Gastrocnemius medialis (tissue), 4 donors: ENCODE measurements at regions not wholly inside any gene's neighbourhood (a gene's known extent, or its start where the extent isn't known, plus 50 kb on each side); places are given as distances from the start of the nearest gene placed in this dataset.

Experiments used
- ATAC-seq, 2 donors: fragments of 150-250 bp; one replicate each; pipeline ENCODE4 v1.9.1; 2016
- DNase-seq, 2 donors: peaks; one replicate each; pipeline ENCODE4 v3.0.0-alpha.2; 2019
- H3K27ac ChIP-seq, 4 donors: fragments of 200-600 bp; sonication (generic); 1 replicate in 1 of 4; 2 replicates in 3 of 4; pipeline ENCODE4 v1.5.1; 2016 to 2018; ENCODE audit warnings: mild to moderate bottlenecking in 2 of 4, moderate library complexity in 1 of 4
- H3K27me3 ChIP-seq, 3 donors: fragments of 200-600 bp; sonication (generic) in 2 of 3; 1 replicate in 1 of 3; 2 replicates in 2 of 3; pipeline versions ENCODE4 v1.5.1 to v1.6.0; 2016 to 2019; ENCODE audit warnings: mild to moderate bottlenecking in 1 of 3, moderate library complexity in 1 of 3
- H3K36me3 ChIP-seq, 2 donors: fragments of 200-600 bp; sonication (generic) in 1 of 2; one replicate each; pipeline ENCODE4 v1.5.1; 2017 to 2018
- H3K4me1 ChIP-seq, 2 donors: fragments of 200-600 bp; sonication (generic) in 1 of 2; one replicate each; pipeline ENCODE4 v1.5.1; 2016 to 2017; ENCODE audit warnings: mild to moderate bottlenecking in 2 of 2
- H3K4me3 ChIP-seq, 4 donors: fragments of 200-600 bp; sonication (generic) in 3 of 4; 1 replicate in 1 of 4; 2 replicates in 3 of 4; pipeline ENCODE4 v1.5.1; 2016 to 2019; ENCODE audit warnings: mild to moderate bottlenecking in 2 of 4
- H3K9me3 ChIP-seq, 3 donors: fragments of 200-600 bp; sonication (generic) in 2 of 3; 1 replicate in 1 of 3; 2 replicates in 2 of 3; pipeline ENCODE4 v1.5.1; 2016 to 2019
- POLR2A ChIP-seq, 2 donors: fragments of 450-650 bp; IDR thresholded peaks; one replicate each; pipeline ENCODE4 v1.6.1; 2017; ENCODE audit warnings: antibody characterized with exemption in 2 of 2, mild to moderate bottlenecking in 2 of 2, moderate library complexity in 2 of 2
- in situ Hi-C, 4 donors: fragments of 200-750 bp; cut with MboI; loops; one replicate each; pipeline versions ENCODE4 v1.15.0 to v1.8.0; 2017; ENCODE audit warnings: low sequenced_read_pairs in 4 of 4
- intact Hi-C: fragments of 100-400 bp; cut with DNase I; formaldehyde crosslinking; loops from one replicate; pipeline ENCODE4 v1.15.1; 2023; ENCODE audit warnings: low total_unique reads
- TF ChIP-seq, protein P1 (sequence below), 5 experiments: fragments of 450-650 bp in 3 of 5; fragments of 200-600 bp in 2 of 5; sonication (generic) in 2 of 5; IDR thresholded peaks in 4 of 5; conservative IDR thresholded peaks in 1 of 5; 1 replicate in 4 of 5; 2 replicates in 1 of 5; pipeline ENCODE4 v1.5.1; 2016 to 2019; ENCODE audit warnings: antibody characterized with exemption in 5 of 5, mild to moderate bottlenecking in 3 of 5, moderate library complexity in 3 of 5

DNA sequence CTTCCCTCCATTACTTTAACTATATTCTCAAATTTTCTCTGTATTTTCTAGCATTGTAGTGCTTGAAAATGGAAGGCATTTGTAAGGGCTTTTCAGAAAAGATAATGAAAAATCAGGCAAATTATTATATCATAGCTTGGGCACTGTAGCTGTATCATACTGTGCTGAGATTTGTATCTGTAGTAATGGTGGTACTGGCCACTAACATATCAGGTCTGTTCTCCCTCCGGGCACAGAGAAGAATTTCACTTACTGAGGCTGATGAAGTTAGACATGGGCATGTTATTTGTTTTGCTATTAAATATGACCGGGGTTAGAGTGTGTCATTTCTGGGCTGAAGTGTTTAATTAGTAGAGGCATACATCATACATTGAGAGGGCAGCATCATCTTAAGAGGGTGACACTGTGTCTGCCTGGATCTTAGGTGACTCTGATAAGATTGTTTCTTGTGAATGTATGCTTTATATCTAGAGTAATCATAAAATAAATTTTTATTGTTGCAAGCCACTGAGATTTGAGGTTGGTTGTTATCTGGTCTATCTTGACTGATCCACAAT, 1395.9 kb downstream of the EPHA7 start:
- ATAC-seq (no peak), DNase-seq (no peak)
- intact Hi-C loops = no loop called here
- Histone ChIP-seq H3K4me3 (no peak overlapping the region), H3K36me3 (no peaks in the 10 kb centered on the region), H3K27me3 (no peaks in the 10 kb centered on the region), H3K4me1 (no peaks in the 10 kb centered on the region), H3K27ac (no peak overlapping the region), H3K9me3 (no peaks in the 10 kb centered on the region)
- TF ChIP-seq POLR2A (IDR thresholded peaks at IDR 0.05) = no peak
- TF ChIP-seq, protein P1, sequence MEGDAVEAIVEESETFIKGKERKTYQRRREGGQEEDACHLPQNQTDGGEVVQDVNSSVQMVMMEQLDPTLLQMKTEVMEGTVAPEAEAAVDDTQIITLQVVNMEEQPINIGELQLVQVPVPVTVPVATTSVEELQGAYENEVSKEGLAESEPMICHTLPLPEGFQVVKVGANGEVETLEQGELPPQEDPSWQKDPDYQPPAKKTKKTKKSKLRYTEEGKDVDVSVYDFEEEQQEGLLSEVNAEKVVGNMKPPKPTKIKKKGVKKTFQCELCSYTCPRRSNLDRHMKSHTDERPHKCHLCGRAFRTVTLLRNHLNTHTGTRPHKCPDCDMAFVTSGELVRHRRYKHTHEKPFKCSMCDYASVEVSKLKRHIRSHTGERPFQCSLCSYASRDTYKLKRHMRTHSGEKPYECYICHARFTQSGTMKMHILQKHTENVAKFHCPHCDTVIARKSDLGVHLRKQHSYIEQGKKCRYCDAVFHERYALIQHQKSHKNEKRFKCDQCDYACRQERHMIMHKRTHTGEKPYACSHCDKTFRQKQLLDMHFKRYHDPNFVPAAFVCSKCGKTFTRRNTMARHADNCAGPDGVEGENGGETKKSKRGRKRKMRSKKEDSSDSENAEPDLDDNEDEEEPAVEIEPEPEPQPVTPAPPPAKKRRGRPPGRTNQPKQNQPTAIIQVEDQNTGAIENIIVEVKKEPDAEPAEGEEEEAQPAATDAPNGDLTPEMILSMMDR (IDR thresholded peaks at IDR 0.05 in 4 of 5, conservative IDR thresholded peaks at IDR 0.05 in 1 of 5) = no peak
- in situ Hi-C loops = no loop called here

DNA sequence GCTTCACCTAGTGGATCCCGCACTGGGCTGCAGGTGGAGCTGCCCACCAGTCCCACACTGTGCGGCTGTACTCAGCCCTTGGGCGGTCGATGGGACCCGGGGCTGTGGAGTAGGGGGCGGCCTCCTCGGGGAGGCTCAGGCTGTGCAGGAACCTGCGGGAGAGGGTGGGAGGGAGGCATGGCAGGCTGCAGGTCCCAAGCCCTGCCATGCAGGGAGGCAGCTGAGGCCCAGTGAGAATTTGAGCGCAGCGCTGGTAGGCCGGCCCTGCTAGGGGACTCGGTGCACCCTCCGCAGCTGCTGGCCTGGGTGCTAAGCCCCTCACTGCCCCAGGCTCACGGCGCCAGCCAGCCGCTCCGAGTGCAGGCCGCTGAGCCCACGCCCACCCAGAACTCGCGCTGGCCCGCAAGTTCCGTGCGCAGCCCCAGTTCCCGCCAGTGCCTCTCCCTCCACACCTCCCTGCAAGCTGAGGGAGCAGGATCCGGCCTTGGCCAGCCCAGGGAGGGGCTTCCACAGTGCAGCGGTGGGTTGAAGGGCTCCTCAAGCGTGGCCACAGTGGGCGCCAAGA, 1407.6 kb downstream of the EPHA7 start:
- DNase-seq (no peak), ATAC-seq (no peak)
- intact Hi-C loops = no loop called here
- in situ Hi-C loops = no loop called here
- Histone ChIP-seq H3K36me3 (no peaks in the 10 kb centered on the region), H3K27me3 (no peaks in the 10 kb centered on the region), H3K4me1 (no peaks in the 10 kb centered on the region), H3K9me3 (no peaks in the 10 kb centered on the region), H3K4me3 (no peak overlapping the region), H3K27ac (no peak overlapping the region)
- TF ChIP-seq, protein P1 (IDR thresholded peaks at IDR 0.05 in 4 of 5, conservative IDR thresholded peaks at IDR 0.05 in 1 of 5) = no peak
- no peak for TF ChIP-seq POLR2A (IDR thresholded peaks at IDR 0.05)

DNA sequence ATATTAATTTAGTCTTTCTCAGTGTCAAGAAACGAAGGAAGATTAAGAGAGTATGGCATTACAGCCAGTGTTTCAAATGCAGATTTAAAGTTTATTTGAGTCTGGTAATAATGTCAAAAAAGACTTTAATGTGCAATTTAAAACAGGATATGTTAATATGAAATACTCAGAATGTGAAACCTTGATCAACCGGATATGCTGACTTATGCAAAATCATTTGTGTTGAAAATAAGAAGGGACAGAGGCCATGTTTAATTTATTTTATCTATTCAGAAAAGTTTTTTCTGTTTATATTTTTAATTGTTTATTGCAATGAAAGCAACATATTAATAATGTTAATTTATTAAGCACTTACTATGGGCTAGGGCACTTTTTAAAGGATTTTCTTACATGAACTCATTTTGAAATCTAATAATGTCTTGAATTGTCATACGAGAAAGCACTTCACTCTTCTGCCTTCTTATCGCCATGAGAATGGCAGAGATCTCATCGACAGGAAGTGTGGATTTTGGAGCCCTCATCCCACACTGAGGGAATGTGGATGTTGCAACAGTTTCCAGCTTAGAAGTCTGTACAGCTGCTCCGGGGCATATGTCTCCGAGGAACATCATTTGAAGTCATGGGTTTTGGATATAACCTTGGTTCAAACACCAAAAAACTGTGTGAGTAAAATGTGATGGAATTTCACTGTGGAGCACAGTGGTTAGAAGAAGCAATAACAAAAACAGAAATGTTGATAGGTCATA, 1410.4 kb downstream of the EPHA7 start:
- DNase-seq (no peak), ATAC-seq (no peak)
- Histone ChIP-seq H3K27me3 (no peaks in the 10 kb centered on the region), H3K27ac (no peak overlapping the region), H3K9me3 (no peaks in the 10 kb centered on the region), H3K4me3 (no peak overlapping the region), H3K4me1 (no peaks in the 10 kb centered on the region), H3K36me3 (no peaks in the 10 kb centered on the region)
- intact Hi-C loops = no loop called here
- in situ Hi-C loops = no loop called here
- no peak for TF ChIP-seq POLR2A (IDR thresholded peaks at IDR 0.05)
- TF ChIP-seq, protein P1 (IDR thresholded peaks at IDR 0.05 in 4 of 5, conservative IDR thresholded peaks at IDR 0.05 in 1 of 5) = no peak

DNA sequence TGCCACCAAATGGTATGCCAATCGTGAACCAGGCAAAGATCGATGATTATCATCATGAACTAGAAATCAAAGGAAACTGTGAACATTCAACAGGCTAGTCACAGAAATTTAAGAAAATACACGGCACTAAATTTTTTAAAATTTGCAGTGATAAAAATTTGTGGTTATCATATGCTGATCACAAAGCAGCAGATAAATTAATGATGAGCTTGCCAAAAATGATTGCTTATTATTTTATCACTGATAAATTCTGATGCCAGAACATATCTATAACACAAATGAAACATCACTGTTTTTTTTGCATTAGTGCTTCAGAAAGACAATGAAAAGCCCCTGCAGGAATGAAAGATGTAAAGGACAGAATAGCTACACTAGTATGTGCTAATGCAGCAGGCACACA, 1413.2 kb upstream of the MAP3K7 start:
- in situ Hi-C loops (no loop called here), intact Hi-C loops (no loop called here)
- no peak overlapping the region for H3K4me3 ChIP-seq
- H3K27ac ChIP-seq = no peak overlapping the region
- no peaks in the 10 kb centered on the region for H3K4me1 ChIP-seq
- ATAC-seq (no peak), DNase-seq (no peak)
- no peaks in the 10 kb centered on the region for H3K9me3 ChIP-seq
- TF ChIP-seq, protein P1 (IDR thresholded peaks at IDR 0.05 in 4 of 5, conservative IDR thresholded peaks at IDR 0.05 in 1 of 5) = no peak
- no peak for TF ChIP-seq POLR2A (IDR thresholded peaks at IDR 0.05)
- H3K27me3 ChIP-seq = no peaks in the 10 kb centered on the region
- H3K36me3 ChIP-seq = no peaks in the 10 kb centered on the region
